Thymus (tissue), 11 donors: ENCODE measurements at regions not wholly inside any gene's neighbourhood (a gene's known extent, or its start where the extent isn't known, plus 50 kb on each side); places are given as distances from the start of the nearest gene placed in this dataset.

Experiments used
- DNase-seq, 9 donors: peaks; one replicate each; pipeline ENCODE4 v3.0.0-alpha.2; 2013; ENCODE audit warnings: low spot score in 9 of 9, low read depth in 6 of 9, missing footprints in 1 of 9
- H3K27ac ChIP-seq, 2 donors: one replicate each; pipeline ENCODE4 v1.5.1; 2013; ENCODE audit warnings: control low read depth in 1 of 2, low read depth in 1 of 2, low read length in 1 of 2, mild to moderate bottlenecking in 1 of 2, moderate library complexity in 1 of 2
- H3K27me3 ChIP-seq, 2 donors: one replicate each; pipeline ENCODE4 v1.5.1; 2013; ENCODE audit warnings: low read length in 1 of 2; ENCODE audit not compliant: control insufficient read depth in 2 of 2, insufficient read depth in 1 of 2
- H3K36me3 ChIP-seq, 2 donors: one replicate each; pipeline ENCODE4 v1.5.1; 2013; ENCODE audit warnings: low read length in 1 of 2, mild to moderate bottlenecking in 1 of 2, moderate library complexity in 1 of 2; ENCODE audit not compliant: control insufficient read depth in 2 of 2, insufficient read depth in 2 of 2
- H3K4me1 ChIP-seq, 2 donors: one replicate each; pipeline ENCODE4 v1.5.1; 2013; ENCODE audit warnings: low read length in 2 of 2; ENCODE audit not compliant: control insufficient read depth in 2 of 2, insufficient read depth in 2 of 2
- H3K4me3 ChIP-seq, 2 donors: one replicate each; pipeline ENCODE4 v1.5.1; 2013; ENCODE audit warnings: low read length in 2 of 2, control low read depth in 1 of 2, mild to moderate bottlenecking in 1 of 2
- H3K9me3 ChIP-seq, 2 donors: one replicate each; pipeline ENCODE4 v1.5.1; 2013; ENCODE audit warnings: low read length in 1 of 2, mild to moderate bottlenecking in 1 of 2; ENCODE audit not compliant: control insufficient read depth in 2 of 2, insufficient read depth in 1 of 2
- WGBS: extraction: QIAGEN DNeasy Blood & Tissue Kit; methylation state at CpG from one replicate; pipeline ENCODE4 v1.1.7; 2013; 5-methylcytosine and 5-hydroxymethylcytosine counted together
- donor health status: healthy.

GRCh38 chr5:164041105-164041504 lies 535.7 kb downstream of the MAT2B start:
- Histone ChIP-seq H3K36me3 (no peaks in the 10 kb centered on the region), H3K27me3 (no peaks in the 10 kb centered on the region), H3K27ac (no peak overlapping the region), H3K4me1 (no peaks in the 10 kb centered on the region), H3K9me3 (no peaks in the 10 kb centered on the region), H3K4me3 (no peak overlapping the region)
- peak in 1 of 9 donors; percentile 1 for DNase-seq
- WGBS, result 100% methylated on average over 1 of the region's 1 CpG

GRCh38 chr5:164048359-164048926 lies 543.0 kb downstream of the MAT2B start:
- no peaks in the 10 kb centered on the region for H3K9me3 ChIP-seq
- no peak overlapping the region for H3K27ac ChIP-seq
- H3K27me3 ChIP-seq, result no peaks in the 10 kb centered on the region
- no peaks in the 10 kb centered on the region for H3K4me1 ChIP-seq
- H3K4me3 ChIP-seq, result no peak overlapping the region
- DNase-seq, result no peak
- WGBS, result 80% methylated on average over 2 of the region's 2 CpGs
- no peaks in the 10 kb centered on the region for H3K36me3 ChIP-seq

GRCh38 chr5:164051745-164052144 lies 546.3 kb downstream of the MAT2B start:
- Histone ChIP-seq H3K4me3 (no peak overlapping the region), H3K36me3 (no peaks in the 10 kb centered on the region), H3K27me3 (no peaks in the 10 kb centered on the region), H3K9me3 (no peaks in the 10 kb centered on the region), H3K27ac (no peak overlapping the region), H3K4me1 (no peaks in the 10 kb centered on the region)
- DNase-seq, result no peak
- 89% methylated on average over 1 of the region's 1 CpG for WGBS

- WGBS, result 72% methylated on average over 3 of the region's 3 CpGs
- Histone ChIP-seq H3K27ac (no peak overlapping the region), H3K4me3 (no peak overlapping the region), H3K27me3 (no peaks in the 10 kb centered on the region), H3K36me3 (no peaks in the 10 kb centered on the region), H3K9me3 (no peaks in the 10 kb centered on the region), H3K4me1 (no peaks in the 10 kb centered on the region)
- no peak for DNase-seq
These were observed 547.2 kb downstream of the MAT2B start for GRCh38 chr5:164052536-164053093.

- Histone ChIP-seq H3K36me3 (no peaks in the 10 kb centered on the region), H3K4me1 (no peaks in the 10 kb centered on the region), H3K4me3 (no peak overlapping the region), H3K27me3 (no peaks in the 10 kb centered on the region), H3K27ac (no peak overlapping the region), H3K9me3 (no peaks in the 10 kb centered on the region)
- 59% methylated on average over 1 of the region's 1 CpG for WGBS
- no peak for DNase-seq
These were observed 547.7 kb downstream of the MAT2B start for GRCh38 chr5:164053123-164053522.

GRCh38 chr5:164054461-164054860 lies 549.0 kb downstream of the MAT2B start:
- Histone ChIP-seq H3K27me3 (no peaks in the 10 kb centered on the region), H3K36me3 (no peaks in the 10 kb centered on the region), H3K27ac (no peak overlapping the region), H3K4me1 (no peaks in the 10 kb centered on the region), H3K9me3 (no peaks in the 10 kb centered on the region), H3K4me3 (no peak overlapping the region)
- WGBS, result 94% methylated on average over 2 of the region's 2 CpGs
- no peak for DNase-seq

GRCh38 chr5:164057121-164057520 lies 551.7 kb downstream of the MAT2B start:
- H3K9me3 ChIP-seq, result no peaks in the 10 kb centered on the region
- no peaks in the 10 kb centered on the region for H3K4me1 ChIP-seq
- no peaks in the 10 kb centered on the region for H3K36me3 ChIP-seq
- no peak for DNase-seq
- 96% methylated on average over 2 of the region's 2 CpGs for WGBS
- no peak overlapping the region for H3K4me3 ChIP-seq
- no peaks in the 10 kb centered on the region for H3K27me3 ChIP-seq
- H3K27ac ChIP-seq, result no peak overlapping the region

GRCh38 chr5:164058621-164059020 lies 553.2 kb downstream of the MAT2B start:
- no peak overlapping the region for H3K27ac ChIP-seq
- DNase-seq, result no peak
- WGBS, result 89% methylated on average over 3 of the region's 3 CpGs
- no peaks in the 10 kb centered on the region for H3K27me3 ChIP-seq
- no peaks in the 10 kb centered on the region for H3K36me3 ChIP-seq
- H3K9me3 ChIP-seq, result no peaks in the 10 kb centered on the region
- H3K4me1 ChIP-seq, result no peaks in the 10 kb centered on the region
- no peak overlapping the region for H3K4me3 ChIP-seq

GRCh38 chr5:164059471-164059870 lies 554.1 kb downstream of the MAT2B start:
- no peaks in the 10 kb centered on the region for H3K9me3 ChIP-seq
- H3K36me3 ChIP-seq, result no peaks in the 10 kb centered on the region
- no peak for DNase-seq
- H3K4me1 ChIP-seq, result no peaks in the 10 kb centered on the region
- WGBS, result 94% methylated on average over 2 of the region's 2 CpGs
- H3K27me3 ChIP-seq, result no peaks in the 10 kb centered on the region
- no peak overlapping the region for H3K27ac ChIP-seq
- no peak overlapping the region for H3K4me3 ChIP-seq
